ENCODE measurements at regions not wholly inside any gene's neighbourhood (a gene's known extent, or its start where the extent isn't known, plus 50 kb on each side); places are given as distances from the start of the nearest gene placed in this dataset.
"Not testable (repeated sequence)": the region's sequence is repeated elsewhere in the genome, so short reads cannot be mapped to it uniquely, and the experiment has no call there.

DNA sequence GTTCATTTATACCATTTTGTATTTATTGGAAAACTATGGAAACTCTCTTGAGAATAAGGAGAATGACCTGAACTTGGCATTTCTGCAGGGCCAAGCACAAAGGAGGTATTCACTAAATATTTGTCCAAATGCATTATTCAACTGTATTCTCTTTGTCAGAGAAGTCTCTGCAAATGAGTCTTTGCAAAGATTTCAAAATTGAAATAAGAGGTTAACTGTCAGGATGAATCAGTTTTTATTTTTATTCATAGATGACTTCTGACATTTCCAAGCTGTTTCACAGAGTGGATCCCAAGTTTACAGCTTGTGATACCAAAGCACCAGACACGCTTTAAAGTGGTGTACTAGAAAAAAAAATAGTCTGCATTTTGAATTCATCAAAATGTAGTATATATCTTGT is 131.6 kb downstream of the UTRN start:
- TF ChIP-seq, protein P1, sequence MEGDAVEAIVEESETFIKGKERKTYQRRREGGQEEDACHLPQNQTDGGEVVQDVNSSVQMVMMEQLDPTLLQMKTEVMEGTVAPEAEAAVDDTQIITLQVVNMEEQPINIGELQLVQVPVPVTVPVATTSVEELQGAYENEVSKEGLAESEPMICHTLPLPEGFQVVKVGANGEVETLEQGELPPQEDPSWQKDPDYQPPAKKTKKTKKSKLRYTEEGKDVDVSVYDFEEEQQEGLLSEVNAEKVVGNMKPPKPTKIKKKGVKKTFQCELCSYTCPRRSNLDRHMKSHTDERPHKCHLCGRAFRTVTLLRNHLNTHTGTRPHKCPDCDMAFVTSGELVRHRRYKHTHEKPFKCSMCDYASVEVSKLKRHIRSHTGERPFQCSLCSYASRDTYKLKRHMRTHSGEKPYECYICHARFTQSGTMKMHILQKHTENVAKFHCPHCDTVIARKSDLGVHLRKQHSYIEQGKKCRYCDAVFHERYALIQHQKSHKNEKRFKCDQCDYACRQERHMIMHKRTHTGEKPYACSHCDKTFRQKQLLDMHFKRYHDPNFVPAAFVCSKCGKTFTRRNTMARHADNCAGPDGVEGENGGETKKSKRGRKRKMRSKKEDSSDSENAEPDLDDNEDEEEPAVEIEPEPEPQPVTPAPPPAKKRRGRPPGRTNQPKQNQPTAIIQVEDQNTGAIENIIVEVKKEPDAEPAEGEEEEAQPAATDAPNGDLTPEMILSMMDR (IDR thresholded peaks at IDR 0.05; ENCODE audit: partially characterized antibody, unreplicated experiment), result no peak
- Mint-ChIP-seq H3K27ac (ENCODE audit: unreplicated experiment) (no peak overlapping the region), H3K27me3 (ENCODE audit: unreplicated experiment) (no peaks in the 10 kb centered on the region), H3K4me3 (ENCODE audit: unreplicated experiment) (no peak overlapping the region), H3K36me3 (ENCODE audit: unreplicated experiment) (no peaks in the 10 kb centered on the region), H3K9me3 (ENCODE audit: unreplicated experiment) (no peaks in the 10 kb centered on the region), H3K4me1 (ENCODE audit: low read depth, unreplicated experiment) (peaks cover 3% of the 10 kb centered on the region)
- no peak for DNase-seq

DNA sequence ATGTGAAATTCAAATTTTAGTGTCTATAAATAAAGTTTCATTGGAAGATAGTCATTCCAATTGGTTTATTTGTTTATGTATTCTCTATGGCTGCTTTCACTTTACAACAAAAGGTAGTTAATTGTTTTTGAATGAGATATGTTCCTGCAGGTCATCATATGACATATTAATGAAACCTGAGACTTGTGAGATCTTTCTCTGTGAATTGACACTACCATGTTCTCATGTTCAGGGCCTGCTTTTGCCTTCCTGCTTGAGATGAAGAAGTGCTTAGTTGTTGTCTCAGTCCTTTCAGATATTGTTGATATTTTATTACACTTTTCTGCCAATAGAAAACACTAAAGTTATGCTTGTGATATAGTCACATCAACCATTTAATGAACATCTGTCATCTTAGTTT is 132.5 kb downstream of the UTRN start:
- Mint-ChIP-seq H3K9me3 (ENCODE audit: unreplicated experiment) (no peaks in the 10 kb centered on the region), H3K4me1 (ENCODE audit: low read depth, unreplicated experiment) (peaks cover 2% of the 10 kb centered on the region), H3K27me3 (ENCODE audit: unreplicated experiment) (no peaks in the 10 kb centered on the region), H3K36me3 (ENCODE audit: unreplicated experiment) (no peaks in the 10 kb centered on the region), H3K4me3 (ENCODE audit: unreplicated experiment) (no peak overlapping the region), H3K27ac (ENCODE audit: unreplicated experiment) (no peak overlapping the region)
- no peak for DNase-seq
- TF ChIP-seq, protein P1 (IDR thresholded peaks at IDR 0.05; ENCODE audit: partially characterized antibody, unreplicated experiment), result no peak

DNA sequence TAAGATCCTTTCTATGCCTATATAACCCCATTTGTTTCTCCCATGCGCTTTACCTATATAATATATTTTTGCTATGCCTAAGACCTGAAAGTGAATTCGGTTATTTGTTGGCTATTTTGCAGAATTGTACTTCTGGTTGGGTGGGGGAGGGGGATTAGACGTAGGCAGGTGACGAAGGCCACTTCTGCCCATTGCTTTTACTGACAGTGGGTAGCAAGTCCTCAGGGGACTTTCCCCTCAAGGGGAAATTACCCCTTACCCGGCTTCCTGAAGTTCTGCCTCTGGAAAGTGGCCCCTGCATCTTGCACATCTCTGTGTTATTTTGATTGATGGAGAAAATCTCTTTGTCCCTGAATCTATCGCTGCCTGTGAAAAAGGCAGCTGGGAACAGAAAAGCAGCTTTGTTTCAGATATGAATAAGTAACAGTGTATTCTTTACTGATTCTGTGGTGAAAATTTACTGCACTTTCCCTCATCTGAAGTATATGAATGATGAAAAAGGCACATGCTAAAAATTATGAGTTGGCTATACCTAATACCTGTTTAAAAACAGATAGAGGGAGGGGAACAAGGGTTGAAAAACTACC is 133.9 kb downstream of the UTRN start:
- no peak for DNase-seq
- H3K27ac Mint-ChIP-seq (ENCODE audit: unreplicated experiment), result no peak overlapping the region
- H3K4me3 Mint-ChIP-seq (ENCODE audit: unreplicated experiment), result no peak overlapping the region
- no peaks in the 10 kb centered on the region for H3K9me3 Mint-ChIP-seq (ENCODE audit: unreplicated experiment)
- TF ChIP-seq, protein P1 (IDR thresholded peaks at IDR 0.05; ENCODE audit: partially characterized antibody, unreplicated experiment), result no peak
- H3K36me3 Mint-ChIP-seq (ENCODE audit: unreplicated experiment), result no peaks in the 10 kb centered on the region
- peaks cover 7% of the 10 kb centered on the region for H3K4me1 Mint-ChIP-seq (ENCODE audit: low read depth, unreplicated experiment)
- H3K27me3 Mint-ChIP-seq (ENCODE audit: unreplicated experiment), result no peaks in the 10 kb centered on the region

DNA sequence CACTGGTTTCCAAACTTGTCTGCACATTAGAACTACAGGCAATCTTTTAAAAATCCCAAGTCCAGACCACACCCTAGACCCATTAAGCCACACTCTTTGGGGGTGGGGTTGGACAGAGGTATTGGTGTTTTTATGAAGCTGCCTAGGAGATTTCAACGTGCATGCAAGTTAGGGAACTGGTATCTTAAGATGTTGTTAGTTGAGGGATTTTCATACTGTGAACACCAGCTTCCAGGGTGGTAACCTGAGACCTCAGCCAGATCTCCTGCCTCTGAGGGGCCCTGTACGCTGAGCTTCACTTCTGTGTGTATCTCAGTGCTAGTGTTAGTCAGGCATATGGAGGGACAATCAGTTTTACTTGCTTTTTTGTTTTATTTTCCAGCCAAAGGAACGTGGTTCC is 138.0 kb downstream of the UTRN start:
- H3K36me3 Mint-ChIP-seq (ENCODE audit: unreplicated experiment), result no peaks in the 10 kb centered on the region
- H3K4me1 Mint-ChIP-seq (ENCODE audit: low read depth, unreplicated experiment), result peaks cover 7% of the 10 kb centered on the region
- TF ChIP-seq, protein P1 (IDR thresholded peaks at IDR 0.05; ENCODE audit: partially characterized antibody, unreplicated experiment), result no peak
- peaks cover 1% of the 10 kb centered on the region for H3K9me3 Mint-ChIP-seq (ENCODE audit: unreplicated experiment)
- H3K27ac Mint-ChIP-seq (ENCODE audit: unreplicated experiment), result no peak overlapping the region
- no peak overlapping the region for H3K4me3 Mint-ChIP-seq (ENCODE audit: unreplicated experiment)
- no peak for DNase-seq
- no peaks in the 10 kb centered on the region for H3K27me3 Mint-ChIP-seq (ENCODE audit: unreplicated experiment)

DNA sequence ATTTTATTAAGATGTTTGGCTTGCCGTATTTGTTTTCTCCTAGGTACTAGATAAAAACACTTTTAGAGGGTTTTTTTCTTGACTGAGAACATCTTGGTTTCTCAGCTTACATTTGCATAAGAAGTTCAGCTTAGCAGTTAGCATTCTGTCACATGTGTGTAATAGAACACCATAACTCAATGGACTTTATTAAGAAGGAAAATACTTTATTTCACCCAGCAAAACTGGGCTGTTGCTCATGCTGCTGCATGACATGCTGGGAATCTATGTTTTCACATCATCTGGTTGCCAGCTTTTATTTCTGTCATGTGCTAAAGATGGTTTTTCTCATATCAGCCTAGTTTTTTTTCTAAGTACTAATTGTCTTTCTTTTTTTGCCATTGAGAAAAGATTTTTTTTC is 144.6 kb downstream of the UTRN start:
- TF ChIP-seq, protein P1 (IDR thresholded peaks at IDR 0.05; ENCODE audit: partially characterized antibody, unreplicated experiment), result no peak
- H3K9me3 Mint-ChIP-seq (ENCODE audit: unreplicated experiment), result peaks cover 5% of the 10 kb centered on the region
- no peak for DNase-seq
- no peaks in the 10 kb centered on the region for H3K36me3 Mint-ChIP-seq (ENCODE audit: unreplicated experiment)
- no peak overlapping the region for H3K27ac Mint-ChIP-seq (ENCODE audit: unreplicated experiment)
- H3K4me1 Mint-ChIP-seq (ENCODE audit: low read depth, unreplicated experiment), result peaks cover 4% of the 10 kb centered on the region
- peaks cover 2% of the 10 kb centered on the region for H3K27me3 Mint-ChIP-seq (ENCODE audit: unreplicated experiment)
- no peak overlapping the region for H3K4me3 Mint-ChIP-seq (ENCODE audit: unreplicated experiment)

DNA sequence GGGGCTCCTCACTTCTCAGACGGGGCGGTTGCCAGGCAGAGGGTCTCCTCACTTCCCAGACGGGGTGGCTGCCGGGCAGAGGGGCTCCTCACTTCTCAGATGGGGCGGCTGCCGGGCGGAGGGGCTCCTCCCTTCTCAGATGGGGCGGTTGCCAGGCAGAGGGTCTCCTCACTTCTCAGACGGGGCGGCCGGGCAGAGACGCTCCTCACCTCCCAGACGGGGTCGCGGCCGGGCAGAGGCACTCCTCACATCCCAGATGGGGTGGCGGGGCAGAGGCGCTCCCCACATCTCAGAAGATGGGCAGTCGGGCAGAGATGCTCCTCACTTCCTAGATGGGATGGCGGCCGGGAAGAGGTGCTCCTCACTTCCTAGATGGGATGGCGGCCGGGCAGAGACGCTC is 148.3 kb downstream of the UTRN start:
- H3K27ac Mint-ChIP-seq (ENCODE audit: unreplicated experiment); H3K27me3 Mint-ChIP-seq (ENCODE audit: unreplicated experiment); H3K4me3 Mint-ChIP-seq (ENCODE audit: unreplicated experiment); H3K9me3 Mint-ChIP-seq (ENCODE audit: unreplicated experiment); DNase-seq; H3K36me3 Mint-ChIP-seq (ENCODE audit: unreplicated experiment); H3K4me1 Mint-ChIP-seq (ENCODE audit: low read depth, unreplicated experiment): not testable (repeated sequence)
